NCI-H526 treated with DMSO at 0.1 percent for 48 hours (cell line): ENCODE measurements at regions not wholly inside any gene's neighbourhood (a gene's known extent, or its start where the extent isn't known, plus 50 kb on each side); places are given as distances from the start of the nearest gene placed in this dataset.

Experiments
- DNase-seq: peaks from one replicate; lab custom pipeline; 2025; lab: John Stamatoyannopoulos, UW

- no peak for DNase-seq
These were observed 169.3 kb downstream of the ZBTB18 start for GRCh38 chr1:244220410-244220809.

- DNase-seq = no peak
These were observed 170.9 kb downstream of the ZBTB18 start for GRCh38 chr1:244221991-244222390.

GRCh38 chr1:244224487-244225430 is 173.7 kb downstream of the ZBTB18 start:
- no peak for DNase-seq

GRCh38 chr1:244226435-244226834 is 175.4 kb downstream of the ZBTB18 start:
- no peak for DNase-seq

GRCh38 chr1:244230470-244230869 is 179.4 kb downstream of the ZBTB18 start:
- DNase-seq = no peak

- DNase-seq = no peak
These were observed 180.1 kb downstream of the ZBTB18 start for GRCh38 chr1:244231193-244231571.

- DNase-seq = peak; percentile 36
These were observed 180.7 kb downstream of the ZBTB18 start for GRCh38 chr1:244231572-244232315.

GRCh38 chr1:244234009-244234643 is 183.0 kb downstream of the ZBTB18 start:
- DNase-seq = no peak

- no peak for DNase-seq
These were observed 184.1 kb downstream of the ZBTB18 start for GRCh38 chr1:244235157-244235556.

- DNase-seq = no peak
These were observed 185.0 kb downstream of the ZBTB18 start for GRCh38 chr1:244236101-244236500.

- DNase-seq = no peak
These were observed 185.6 kb downstream of the ZBTB18 start for GRCh38 chr1:244236721-244237120.

- no peak for DNase-seq
These were observed 186.4 kb downstream of the ZBTB18 start for GRCh38 chr1:244237445-244237844.

GRCh38 chr1:244239261-244239770 is 188.2 kb downstream of the ZBTB18 start:
- DNase-seq = peak; percentile 50

GRCh38 chr1:244241438-244241837 is 190.4 kb downstream of the ZBTB18 start:
- no peak for DNase-seq

- DNase-seq = no peak
These were observed 191.4 kb downstream of the ZBTB18 start for GRCh38 chr1:244242446-244242845.

GRCh38 chr1:244246334-244246733 is 195.3 kb downstream of the ZBTB18 start:
- DNase-seq = no peak

- no peak for DNase-seq
These were observed 197.3 kb downstream of the ZBTB18 start for GRCh38 chr1:244248426-244248825.

GRCh38 chr1:244252211-244252610 is 199.5 kb downstream of the ADSS2 start:
- no peak for DNase-seq

GRCh38 chr1:244254467-244254866 is 197.2 kb downstream of the ADSS2 start:
- no peak for DNase-seq

GRCh38 chr1:244255426-244255965 is 196.2 kb downstream of the ADSS2 start:
- DNase-seq = no peak

GRCh38 chr1:244256086-244256676 is 195.5 kb downstream of the ADSS2 start:
- DNase-seq = no peak

- DNase-seq = no peak
These were observed 187.5 kb downstream of the ADSS2 start for GRCh38 chr1:244264163-244264562.
